HG03571 (cell line): ENCODE measurements at regions not wholly inside any gene's neighbourhood (a gene's known extent, or its start where the extent isn't known, plus 50 kb on each side); places are given as distances from the start of the nearest gene placed in this dataset.
A peak's percentile ranks its signal among the peaks of the same experiment; 100 is the strongest.

Experiments used
- ATAC-seq: cut with Tn5 transposase; IDR thresholded peaks from one replicate; pipeline ENCODE4 v1.9.1; 2021; ENCODE audit not compliant: unreplicated experiment

DNA sequence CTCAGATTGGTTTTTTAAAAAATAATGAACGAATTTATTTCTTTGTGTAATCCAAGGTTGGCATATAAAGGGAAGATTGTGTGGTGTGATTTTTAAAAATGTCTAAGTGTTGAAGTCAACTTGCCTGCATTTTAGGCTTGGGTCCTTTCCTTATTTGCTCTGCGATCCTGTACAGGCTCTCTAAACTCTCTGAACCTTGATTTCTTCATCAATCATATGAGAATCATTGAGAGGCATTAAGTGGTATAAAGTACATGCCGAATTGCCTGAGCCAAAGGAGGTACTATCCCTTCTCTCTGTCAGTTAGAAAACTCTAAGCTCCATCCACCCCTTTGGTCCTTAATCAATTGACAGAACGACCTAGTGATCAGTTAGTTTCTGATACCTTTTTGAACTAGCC, 440.4 kb upstream of the MEX3C start:
- no peak for ATAC-seq

DNA sequence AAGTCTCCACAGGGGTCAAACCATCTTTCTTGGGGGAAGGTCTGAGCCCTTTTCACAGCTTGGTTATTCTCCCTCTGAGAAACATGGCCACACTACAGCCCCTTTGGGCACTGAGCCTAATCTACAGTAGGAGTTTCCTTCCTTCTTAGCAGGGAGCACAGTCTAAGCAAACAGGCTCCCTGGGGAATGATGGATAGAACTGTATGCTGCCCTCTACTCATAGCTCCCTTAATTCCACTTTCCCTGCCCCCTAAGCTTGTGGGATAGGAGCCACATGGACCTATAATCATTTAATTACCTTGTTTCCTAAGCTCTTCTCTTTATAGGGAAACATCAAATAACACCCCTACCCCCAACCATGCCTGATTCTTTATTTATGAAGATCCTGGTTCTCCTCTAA, 442.1 kb upstream of the MEX3C start:
- ATAC-seq, result no peak

DNA sequence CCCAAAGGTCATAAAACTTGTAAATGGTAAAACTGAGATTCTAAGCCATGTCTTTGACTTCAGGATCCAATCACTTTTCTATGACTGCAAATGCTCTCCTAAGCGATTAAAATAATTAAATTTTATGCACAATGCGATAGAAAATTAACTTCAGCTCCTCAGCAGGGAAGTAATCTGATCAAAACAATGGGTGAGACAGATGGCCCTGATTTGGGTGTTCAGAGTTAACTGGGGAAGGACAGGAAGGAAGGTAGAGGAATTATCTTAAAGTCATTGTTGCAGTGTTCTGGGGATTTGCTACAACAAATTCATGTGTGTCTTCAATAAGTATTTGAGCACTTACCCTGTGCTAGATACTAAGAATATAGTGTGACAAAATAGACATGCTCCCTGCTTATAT, 446.0 kb upstream of the MEX3C start:
- ATAC-seq, result no peak

DNA sequence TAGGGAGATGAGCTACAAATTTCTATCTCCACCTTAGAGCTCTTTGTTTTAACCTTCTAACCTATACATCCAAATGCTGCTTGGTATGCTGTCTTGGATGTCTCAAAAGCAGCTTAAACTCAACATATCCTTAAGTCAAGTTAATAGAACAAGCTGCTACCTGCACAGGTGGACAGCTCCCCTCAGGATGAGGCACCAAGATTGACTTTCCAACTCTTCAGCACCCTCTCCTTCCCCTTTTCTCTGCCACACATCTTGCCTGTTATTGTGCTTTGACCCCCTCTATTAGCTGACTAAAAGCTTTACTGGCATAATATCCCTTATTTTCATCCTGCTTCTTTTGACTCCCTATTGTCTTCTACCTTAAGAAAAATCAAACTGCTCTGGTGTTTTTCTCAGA, 448.1 kb upstream of the MEX3C start:
- ATAC-seq, result no peak

DNA sequence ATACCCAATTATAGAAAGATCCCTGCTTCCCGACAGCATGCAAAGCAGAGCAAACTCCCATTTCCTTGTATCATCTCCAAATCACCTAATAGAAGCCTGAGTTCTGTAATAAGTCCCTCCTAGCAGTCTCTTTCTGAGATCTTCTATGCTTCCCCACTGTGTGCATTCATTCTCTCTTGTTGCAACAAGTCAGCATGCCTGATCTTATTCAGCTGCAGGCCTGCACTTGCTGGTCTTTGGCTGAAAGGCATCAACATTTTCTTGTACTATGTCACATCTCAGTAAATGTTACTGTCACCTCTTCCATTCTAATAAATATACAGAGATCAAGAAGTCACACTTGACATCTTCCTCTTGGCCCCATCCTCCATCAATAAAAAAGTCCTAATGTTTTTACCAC, 449.9 kb upstream of the MEX3C start:
- no peak for ATAC-seq

DNA sequence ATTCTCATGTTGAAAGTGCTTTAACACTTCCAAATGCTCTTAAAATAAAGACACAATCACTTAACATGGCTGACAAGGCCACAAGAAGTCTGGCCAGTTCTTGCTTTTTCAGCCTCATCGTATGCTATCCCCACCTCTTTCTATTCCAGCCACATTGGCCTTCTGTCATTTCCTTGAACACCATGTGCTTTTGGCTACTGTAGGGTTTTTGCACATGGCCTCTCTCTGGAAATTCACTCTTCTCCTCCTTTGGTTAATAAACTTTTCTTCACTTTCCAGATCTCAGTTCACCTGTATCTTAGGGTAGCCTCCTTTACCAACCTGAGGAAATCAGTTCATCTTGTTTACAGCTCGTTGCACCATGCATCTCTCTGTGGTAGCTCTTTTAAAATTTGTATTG, 450.5 kb upstream of the MEX3C start:
- ATAC-seq, result no peak

DNA sequence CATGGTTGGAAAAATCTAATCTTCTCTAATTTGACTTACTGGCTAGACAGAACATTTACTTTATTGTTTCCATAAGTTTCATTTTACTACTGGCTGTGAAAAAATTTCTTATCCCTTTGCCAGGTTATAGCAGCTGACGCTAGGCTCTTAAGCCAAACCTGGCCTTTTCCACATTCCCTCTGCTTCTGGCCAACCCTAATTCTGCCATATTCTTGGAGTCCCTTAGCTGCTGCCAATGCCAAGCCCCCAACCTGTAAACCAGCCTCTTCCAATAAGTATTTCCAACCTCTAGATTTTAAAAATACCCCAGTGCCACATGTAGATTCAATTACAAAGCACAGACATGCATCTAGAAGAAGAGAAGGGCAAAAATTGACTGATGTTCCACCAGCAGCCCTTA, 452.3 kb upstream of the MEX3C start:
- no peak for ATAC-seq

DNA sequence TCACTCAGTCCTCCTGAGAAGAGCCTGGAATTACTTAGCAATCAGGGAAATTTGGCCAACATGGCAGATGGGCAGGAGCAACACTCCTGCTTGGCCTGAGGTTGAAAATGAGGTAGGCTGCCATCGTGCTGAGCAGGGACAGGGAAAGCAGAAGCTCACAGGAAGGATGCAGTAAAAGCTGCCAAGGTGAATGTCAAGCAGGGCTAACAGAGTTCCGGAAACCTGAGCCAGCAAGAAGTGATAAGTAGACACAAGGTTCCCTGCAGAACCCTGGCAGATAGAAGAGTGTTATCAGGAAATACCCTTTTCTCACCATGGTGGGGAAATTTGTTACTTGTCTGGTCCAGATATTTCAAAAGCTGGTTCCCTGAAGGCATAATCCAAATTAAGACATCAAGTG, 454.3 kb upstream of the MEX3C start:
- ATAC-seq, result no peak

DNA sequence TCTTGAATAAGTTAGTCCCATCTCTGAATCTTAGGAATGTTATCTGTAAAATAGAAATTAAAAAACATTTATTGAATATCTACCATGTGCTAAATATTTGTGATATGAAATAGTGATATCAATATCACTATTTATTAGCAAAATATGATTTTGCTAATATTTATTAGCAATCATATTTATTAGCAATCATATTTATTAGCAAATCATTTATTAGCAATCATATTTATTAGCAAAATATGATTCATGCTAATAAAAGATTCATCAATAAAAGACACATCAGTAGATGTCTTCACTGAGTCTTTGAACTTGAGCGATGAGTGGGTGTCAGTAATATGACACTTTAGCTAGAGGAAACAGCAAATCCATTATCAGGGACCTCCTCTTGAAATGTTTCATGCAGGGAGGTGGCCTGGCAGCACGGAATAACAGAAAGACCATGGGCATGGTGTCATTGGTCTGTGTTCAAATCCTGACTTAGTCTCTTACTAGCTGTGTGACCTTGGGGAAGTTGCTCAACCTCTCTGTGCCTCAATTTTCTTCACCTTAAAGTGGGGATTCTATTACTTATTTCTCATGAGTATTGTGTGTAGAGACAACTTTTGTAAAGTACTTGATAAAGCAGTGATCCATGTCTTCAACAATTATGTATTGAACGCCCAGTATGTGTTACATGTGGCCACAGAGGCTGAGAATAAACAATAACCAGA, 456.2 kb upstream of the MEX3C start:
- ATAC-seq, result no peak

DNA sequence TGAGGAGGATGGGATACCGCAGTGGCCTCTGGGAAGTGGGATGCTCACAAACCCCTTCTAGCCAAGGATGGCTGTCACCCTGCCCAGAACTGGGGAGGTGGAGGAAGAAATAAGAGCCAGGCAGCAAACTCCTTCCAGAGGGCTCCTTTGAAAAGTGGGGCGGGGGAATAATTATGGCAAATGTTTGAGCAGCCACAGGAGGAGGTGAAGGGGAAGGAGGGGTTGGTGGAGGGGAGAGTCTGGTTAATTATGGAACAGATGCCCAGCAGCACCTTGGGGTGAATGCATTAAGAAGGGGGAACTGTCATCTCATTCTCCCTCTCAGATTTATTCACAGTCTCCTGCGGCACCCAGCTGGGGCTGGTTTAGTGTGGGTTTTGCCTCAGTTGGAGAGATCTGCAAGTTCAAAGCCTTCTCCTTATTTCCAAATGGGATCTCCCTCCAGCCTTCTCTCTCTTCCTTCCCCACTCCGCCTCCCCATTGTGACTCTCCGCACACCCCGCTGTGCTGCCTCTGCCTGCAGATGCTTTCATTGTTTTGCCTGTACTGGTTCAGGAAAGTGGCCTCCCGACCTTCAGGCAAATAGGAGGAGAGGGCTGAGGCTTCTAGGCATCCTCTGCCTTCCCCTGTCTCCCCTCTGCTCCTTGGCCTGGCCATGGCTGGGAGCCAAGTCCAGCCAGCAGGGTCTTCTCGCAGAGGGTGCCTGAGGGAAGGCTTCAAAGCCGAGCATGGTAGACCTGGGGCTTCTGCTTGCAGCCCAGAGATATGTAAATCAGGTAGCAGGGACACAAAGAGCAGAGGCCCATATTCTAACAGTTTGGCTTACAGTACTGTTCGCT, 457.2 kb upstream of the MEX3C start:
- peak; percentile 39 for ATAC-seq

DNA sequence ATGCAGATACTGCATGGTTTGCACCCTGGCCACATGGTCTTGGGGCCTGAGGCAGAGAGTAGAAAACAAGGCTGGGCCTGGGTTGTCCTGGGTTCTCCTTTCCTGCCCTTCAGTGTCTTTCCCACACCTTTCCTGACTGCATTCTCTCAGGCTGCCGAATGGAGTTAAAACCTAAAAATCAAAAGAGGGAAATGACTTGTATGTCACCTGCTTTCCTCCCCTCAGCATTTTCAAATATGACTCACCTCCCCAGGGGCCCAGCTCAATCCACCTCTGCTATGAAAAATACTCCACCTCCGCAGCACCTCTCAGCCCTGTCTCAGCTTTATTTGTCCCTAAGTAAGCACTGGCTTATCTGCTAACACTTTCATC, 457.8 kb upstream of the MEX3C start:
- peak; percentile 52 for ATAC-seq

DNA sequence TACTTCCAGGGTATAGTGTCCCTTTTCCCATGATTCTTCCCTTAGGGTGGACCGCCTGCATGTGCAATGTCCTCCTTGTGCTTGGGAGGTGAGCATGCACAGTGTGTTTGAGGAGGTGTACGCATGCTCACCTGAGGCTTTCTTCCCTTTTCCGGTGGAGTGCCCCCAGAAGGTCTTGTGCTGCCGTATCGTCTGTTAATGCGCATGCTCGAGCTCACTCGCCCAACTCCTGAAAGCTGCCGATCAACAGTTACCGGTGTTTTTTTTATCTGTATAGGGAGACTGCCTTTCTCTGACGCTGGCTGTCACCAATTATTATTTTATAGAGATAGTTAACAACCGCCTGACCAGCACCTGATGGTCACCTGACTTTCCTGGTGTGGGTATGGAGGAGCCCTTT, 458.8 kb upstream of the MEX3C start:
- no peak for ATAC-seq

DNA sequence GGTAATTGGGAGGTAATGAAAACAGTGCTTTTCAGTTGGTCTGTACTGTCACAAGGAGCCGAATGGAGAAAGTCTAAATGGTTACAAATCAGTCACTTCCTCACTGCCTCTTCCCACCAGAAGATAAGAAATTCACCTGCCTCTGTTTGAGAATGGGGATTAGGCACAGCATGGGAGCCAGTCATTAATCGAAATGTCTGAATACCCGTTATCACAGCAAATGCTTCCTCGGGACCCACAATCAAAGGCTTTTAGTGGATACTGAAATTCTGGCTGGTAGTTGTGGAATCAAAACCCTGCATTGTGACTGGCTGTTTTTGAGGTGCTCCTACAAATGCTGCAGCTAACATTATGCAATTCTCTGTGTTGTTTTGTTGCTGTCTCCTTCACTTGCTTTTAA, 461.0 kb upstream of the MEX3C start:
- ATAC-seq, result no peak

DNA sequence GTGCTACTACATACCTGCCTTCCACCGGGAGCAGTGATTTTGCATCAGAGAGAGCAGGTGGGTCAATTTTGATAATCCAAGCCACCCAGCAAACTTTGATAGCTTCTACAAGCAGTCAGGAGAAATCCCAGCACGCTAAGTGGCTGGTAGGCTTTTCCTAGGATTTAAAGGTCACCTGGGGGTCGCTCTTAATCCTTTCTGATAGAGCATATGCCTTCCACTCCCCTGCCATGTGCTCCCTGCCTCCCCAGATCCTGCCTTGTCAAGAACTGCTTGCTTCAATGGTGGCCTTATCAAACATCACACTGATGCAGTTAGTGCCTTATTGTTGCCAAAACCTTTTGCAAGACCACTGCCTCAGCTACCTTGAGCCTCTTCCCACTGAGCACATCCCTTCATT, 462.3 kb upstream of the MEX3C start:
- ATAC-seq, result no peak

DNA sequence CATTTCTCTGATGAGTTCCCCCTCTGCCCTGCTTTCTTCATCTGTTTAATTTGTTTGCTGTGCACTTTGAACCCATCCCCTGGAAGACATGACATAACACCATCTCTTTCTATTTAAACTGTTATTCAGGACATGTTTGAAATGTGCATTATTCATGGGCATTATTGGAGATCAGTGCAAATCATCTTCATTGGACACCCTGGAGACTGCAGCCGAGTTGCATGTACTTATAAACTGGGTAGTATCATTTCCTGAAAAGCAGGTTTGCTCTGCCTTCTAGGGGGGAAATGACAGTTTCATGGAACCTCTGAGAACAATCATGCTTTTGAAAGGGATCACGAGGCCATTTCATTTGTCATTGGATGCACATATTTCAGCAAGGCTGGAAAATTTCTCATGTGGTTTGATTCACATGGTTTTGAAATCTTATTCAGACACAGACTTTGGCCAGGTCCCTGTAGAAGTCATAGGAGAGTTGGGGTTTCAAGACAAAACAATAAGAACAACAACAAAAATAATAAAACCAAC, 462.8 kb upstream of the MEX3C start:
- ATAC-seq, result no peak

DNA sequence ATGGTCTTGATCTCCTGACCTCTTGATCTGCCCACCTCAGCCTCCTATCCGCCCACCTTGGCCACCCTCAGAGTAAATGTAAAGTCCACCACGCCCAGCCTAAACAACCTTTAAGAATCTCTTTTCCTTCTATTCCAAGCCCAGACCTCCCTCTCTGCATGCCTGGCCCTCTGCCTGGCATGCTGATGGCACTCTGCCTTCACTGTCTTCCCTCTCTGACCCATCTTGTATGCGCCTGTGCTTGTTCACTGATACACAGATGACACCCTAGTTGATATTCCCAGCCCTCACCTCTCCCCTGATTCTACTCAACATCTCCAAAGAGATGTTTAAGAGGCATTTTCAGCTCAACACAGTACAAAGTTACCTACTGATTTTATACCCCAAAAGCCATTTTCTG, 466.8 kb upstream of the MEX3C start:
- ATAC-seq, result no peak

DNA sequence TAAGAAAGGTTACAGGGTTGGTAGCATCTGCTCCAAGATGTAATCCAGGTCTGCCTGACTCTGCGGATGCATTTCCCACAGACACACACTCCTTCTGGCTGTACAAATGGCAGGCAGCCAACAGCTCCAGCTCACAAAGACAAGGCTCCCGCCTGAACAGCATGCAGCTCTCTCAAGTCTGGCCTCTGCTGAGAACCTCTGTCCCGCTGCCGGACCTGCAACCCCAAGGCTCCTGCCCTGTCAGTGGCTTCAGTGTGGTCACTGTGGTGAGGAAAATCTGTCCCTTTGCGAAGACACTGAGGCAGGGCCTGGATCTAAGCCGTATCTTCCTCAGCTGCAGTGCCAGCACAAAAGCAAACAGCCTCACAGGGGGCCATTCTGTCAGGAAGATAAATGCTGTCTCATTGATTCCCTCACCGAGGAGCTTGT, 469.3 kb upstream of the MEX3C start:
- ATAC-seq, result no peak

DNA sequence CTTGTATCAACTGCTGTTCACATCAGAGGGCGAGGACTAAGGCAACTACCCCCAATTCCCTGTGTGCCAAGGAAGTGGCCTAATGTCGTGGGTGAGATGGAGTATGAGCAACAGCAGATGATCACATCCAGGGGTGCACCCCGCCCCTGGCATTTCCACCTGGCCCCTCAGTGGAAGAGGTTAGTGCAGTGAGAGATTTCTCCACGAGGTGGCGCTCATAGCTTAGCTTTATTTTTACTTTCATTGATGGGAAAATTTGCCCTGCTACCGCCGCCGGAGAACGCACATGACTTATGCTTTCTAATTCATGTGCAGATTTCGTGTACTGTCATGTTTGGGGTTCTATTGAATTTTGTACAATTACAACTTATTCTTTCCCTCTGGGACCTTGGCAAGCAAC, 470.6 kb upstream of the MEX3C start:
- no peak for ATAC-seq

DNA sequence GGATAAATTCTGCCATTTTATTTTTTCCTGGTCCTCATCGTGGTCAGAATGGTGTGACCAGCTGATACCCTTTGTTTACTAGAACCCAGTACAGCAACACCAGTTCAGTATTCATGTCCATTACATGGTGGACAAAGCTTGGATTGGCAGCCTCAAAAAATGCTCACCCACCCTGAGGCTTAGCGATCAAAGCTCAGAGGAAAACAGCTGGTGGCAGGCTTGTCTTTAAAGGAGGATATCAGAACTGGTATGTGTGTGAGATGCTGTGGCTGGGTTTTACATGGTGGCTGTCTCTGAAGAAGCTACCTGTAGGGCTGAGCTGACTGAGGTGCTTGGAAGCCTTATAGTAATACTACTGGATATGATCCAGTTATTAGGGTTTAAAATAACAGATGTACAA, 471.1 kb upstream of the MEX3C start:
- ATAC-seq, result no peak

DNA sequence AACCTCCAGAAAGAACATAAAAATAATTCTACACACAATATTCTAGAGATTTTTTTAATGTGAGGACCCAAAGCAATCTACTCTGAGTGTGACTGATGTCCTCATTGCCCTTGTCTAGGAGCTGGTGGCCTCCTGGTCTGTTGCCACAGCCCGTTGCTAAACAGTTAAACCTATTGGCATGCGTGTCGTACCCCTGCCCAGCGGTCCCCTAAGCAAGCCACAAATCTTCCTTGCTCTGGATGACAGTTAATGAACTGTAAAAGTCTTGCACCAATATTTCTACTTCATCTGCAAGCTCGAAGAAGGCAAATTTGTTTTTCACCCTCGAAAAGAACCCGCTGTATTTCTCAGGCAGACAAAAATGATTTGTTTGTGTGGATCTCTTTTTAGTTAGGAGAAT, 489.1 kb upstream of the MEX3C start:
- ATAC-seq, result no peak

DNA sequence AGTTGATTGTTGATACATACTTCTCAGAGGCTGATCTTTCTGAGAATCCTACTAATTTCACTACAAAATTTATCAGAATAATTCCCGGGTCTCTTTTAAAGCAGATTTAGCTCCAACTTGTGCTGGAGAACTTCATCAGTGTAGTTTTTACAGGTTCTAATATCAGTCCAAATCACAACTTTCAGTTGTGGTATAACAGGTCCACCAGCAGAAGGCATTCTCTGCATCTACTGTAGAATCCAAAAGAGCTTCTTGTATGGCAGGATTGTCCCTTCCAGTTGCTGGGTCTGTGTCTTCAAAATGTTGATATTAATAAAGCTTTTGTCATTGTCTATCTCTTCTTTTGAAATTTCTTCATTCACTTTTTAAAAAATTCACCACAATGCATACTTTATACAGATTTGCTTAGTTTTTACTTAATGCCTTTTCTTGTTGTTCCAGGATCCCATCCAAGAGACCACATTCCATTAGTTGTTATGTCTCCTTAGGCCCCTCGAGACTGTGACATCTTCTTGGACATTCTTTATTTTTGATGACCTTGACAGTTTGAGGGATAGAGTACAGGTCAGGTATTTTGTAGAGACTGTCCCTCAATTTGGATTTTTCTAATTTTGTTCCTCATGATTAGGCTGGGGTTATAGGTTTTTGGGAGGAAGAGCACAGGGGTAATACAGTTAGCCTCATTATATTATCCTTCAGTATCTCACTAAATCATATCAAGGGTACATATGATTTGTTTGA, 490.5 kb upstream of the MEX3C start:
- no peak for ATAC-seq

DNA sequence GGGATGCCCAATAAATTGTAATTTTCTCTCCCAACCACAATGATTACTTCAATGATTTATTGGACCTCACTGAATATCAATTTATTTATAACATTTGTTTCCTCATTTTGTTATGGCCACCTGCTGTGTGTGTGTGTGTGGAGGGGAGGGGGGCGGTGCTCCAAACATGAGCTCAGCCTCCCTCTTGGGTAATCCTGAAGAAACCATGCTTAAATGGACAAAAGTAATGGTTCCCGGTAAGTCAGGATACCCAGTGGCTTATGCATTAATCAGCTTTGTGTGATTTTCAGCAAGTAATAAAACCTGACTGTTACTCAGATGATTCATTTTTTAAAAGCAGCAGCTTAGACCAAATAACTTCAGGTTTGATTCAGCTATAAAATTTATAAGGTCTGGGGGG, 495.1 kb upstream of the MEX3C start:
- ATAC-seq, result no peak
